HG03457 (cell line): ENCODE measurements at regions not wholly inside any gene's neighbourhood (a gene's known extent, or its start where the extent isn't known, plus 50 kb on each side); places are given as distances from the start of the nearest gene placed in this dataset.
"Not testable (repeated sequence)": the region's sequence is repeated elsewhere in the genome, so short reads cannot be mapped to it uniquely, and the experiment has no call there.

Experiments used
- ATAC-seq: cut with Tn5 transposase; IDR thresholded peaks from one replicate; pipeline ENCODE4 v1.9.1; 2021; ENCODE audit warnings: moderate number of reproducible peaks; ENCODE audit not compliant: unreplicated experiment

DNA sequence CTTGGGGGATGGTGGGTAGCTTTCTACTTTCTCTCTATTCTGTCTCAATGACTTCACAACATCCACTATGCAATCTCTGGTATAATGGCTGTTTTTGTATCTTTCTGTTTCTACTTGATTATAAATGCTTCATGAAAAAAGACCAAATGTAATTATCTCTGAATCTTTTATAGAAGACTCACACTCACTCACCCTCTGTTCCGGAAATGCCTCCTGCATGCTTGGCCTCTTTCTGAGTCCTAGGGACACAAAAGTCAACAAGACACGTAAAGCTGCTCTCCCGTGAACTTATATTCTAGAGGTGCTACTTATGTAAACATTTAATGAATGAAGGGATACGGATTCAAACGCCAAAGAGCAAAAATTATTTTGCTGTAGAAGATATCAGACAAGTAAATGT is 502.2 kb upstream of the SOX11 start:
- no peak for ATAC-seq

DNA sequence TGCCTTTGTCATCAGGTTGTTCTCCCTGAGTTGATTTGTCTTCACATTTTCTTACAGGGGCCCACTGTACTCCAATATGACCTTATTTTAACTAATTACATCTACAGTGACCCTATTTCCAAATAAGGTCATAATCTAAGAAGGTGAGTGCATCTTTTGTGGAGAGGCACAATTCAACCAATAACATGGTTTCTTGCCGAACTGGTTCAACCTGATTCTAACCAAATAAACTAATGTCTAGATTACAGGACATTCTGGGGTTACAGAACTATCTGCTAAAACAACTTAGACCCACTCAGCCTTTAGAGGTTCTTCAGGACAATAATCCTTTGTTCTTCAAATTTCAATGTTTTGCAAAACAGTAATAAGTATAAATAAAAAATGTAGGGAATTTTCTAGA is 496.5 kb upstream of the SOX11 start:
- ATAC-seq = no peak

DNA sequence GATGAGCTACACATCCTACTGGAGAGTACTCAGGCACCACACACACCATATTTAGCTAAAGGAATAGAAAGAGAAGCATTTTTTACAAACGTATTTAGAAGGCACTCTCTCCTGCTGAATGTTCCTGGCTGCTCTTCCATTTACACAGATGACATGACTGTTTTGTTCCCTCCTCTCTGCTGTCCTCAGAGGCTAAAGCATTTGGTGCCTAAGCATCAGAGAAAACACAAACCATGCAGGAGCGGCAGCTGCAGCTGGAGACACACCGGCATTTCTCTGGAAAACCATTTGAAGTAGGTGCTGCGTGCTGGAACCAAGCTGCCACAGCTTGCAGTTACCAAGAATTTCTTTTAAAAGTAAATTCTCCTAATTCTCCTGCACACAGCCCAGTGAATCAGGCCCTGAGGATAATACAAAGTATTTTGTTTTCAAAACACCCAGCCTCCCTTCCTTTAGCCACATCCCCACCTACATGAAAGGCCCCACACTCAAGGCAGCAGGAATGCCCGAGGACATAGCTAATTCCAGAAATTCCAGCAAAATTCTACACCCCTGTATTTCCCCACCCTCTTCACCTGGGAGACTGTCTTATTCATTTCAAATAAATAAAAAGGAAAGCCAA is 488.9 kb upstream of the SOX11 start:
- no peak for ATAC-seq

DNA sequence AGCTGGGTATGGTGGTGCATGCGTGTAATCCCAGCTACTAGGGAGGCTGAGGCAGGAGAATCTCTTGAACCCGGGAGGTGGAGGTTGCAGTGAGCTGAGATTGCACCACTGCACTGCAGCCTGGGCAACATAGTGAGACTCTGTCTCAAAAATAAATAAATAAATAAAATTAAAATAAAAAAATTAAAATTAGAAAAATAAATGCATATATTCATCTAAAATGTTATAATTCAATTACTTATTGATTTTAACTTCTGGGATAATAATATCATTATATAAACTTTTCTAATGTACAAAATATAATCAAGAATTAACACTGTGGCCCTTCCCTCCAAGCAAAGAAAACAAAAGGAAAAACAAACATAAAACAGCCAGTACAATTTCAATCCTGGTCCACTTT is 485.4 kb upstream of the SOX11 start:
- not testable (repeated sequence) for ATAC-seq

DNA sequence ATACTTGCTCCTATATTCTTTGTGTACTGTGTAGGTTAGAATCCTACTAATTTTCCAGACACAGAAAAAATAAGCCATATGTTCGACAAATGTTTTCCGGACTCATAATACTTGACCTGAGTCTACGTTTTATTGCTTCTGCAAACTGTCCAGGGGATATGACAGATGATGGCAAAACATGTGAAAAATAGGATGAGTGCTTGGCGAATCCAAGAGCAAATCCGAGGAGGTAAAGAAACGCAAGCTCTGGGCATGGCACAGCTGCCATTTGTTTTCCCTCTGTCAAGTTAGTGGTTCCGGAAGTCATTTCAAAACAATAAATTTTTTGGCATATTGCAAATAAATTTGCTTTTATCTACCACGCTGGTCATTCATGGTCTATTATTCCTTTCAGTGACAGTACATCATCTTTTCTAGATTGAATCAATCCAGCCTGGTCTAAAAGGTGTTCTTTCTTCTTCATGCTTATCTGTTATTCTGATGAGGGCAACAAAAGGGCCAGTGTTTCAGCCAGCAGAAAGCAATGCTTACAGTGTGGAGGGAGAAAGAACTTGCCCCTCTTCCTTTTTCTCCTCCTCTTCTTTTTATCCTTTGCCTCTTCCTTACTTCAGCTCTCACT is 476.1 kb upstream of the SOX11 start:
- ATAC-seq = no peak

DNA sequence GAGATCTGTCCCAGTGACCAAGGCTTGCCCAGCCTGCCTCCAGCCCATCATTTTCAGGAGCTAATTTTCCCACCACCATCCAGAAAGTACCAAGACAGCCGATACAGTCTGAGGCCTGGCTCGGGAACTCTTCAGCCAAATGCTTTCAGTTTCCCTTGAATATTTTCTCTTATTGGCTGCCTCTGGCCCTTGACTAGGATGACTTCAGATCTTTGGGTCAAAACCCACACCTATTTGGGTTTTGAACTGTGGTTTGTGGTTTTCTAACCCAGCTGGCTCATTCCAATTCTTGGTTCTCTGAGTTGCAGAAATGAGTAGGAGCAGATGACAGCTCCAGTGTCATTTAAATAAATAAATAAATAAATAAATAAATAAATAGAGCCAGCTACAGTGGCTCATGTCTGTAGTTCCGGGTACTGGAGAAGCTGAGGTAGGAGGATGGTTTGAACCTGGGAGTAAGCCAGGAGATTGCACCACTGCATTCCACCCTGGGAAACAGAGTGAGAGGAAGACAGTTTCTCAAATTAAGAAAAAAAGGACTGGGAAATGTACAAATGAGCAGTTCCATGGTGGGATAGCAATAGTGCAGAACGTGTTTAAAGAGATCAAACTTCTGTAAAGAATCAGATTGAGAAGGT is 465.0 kb upstream of the SOX11 start:
- ATAC-seq = no peak

DNA sequence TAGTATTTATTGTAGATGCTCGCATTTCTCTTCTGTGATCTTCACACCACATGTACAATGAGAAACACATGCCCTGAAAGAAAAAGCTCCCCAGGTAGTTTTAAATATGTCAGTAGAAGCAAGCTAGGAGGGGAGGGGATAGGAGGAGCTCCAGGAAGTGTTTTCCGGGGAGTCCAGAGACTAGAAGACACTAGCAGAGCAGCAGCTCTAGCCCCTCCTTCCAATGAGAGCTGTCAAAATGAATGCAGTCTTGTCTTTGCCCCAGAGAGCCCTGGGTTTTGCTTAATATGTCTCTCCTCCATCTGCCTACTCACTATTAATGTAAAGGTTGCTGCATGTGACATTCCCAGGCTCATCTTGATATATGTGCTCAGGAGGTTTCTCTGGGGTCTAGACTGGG is 462.6 kb upstream of the SOX11 start:
- no peak for ATAC-seq

DNA sequence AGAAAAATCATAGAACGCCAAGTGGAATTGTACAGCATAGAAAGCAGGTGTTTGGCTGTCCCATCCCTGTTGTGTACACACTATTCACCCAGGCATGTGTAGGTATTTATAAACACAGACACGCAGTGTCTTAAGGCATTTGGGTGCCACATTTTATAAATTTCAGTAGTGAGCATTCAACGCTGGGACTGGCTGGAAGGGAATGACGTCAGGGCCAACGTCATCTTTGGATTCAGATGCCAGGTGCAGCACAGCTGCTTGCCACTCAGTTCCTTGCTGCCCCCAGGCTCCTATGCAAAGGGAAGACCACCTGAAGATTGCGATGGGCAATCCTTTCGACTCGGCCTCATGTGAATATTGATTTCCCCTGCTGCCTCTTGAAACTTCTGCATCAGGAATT is 461.7 kb upstream of the SOX11 start:
- ATAC-seq = no peak

DNA sequence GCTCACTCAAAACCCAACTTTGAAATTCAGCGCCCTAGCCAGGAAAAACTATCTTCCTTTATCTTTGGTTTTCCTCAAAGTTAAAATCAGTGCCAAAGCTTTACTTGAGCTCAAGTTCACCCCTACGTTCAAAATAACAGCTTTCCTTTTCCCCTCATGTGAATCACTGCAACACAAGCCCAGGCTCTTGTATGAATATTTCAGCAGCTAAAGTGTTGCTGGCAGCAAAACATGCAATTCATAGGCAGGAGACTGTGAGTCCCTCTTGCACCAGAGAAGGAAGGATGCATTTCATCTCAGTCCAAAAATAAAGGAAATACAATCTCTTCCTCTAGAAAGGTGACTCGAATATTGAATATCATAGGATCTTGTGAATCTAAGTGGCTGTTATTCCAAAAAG is 461.3 kb upstream of the SOX11 start:
- no peak for ATAC-seq

DNA sequence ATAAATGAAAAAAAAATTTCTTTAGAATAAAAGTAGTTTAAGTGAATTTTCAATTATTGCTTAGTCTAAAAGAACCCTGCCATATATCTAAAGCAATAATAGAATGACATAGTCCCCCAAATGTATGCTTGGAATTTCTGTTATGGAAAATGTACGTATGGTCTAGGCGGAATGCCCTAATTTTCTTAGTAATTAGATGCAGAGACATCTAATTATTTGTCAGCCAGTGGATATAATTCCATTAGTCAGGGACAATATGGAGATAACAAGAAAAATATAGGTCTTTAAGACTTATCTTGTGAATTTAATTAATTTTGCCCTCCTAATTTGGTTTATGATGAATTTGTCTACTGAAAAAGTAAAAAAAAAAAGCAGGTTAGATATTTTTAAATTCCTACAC is 460.9 kb upstream of the SOX11 start:
- no peak for ATAC-seq

DNA sequence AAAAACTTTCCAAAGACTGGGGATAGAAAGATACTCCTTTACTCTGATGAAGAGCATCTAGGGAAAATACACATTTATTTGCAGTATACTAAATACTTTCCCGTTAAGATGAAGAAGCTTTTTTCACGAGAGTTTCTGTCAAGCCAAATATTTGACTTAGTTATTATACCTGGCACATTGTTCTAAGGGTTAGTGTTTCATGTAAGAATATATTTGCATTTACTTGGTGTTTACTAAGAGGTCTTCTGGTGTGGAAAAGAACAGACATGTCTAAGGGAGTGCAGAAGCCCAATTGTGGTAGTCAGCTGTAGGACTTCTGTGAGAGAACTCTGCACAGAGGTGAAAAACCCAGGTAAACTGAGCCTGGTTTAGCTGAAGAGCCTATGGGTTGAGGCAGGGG is 457.6 kb upstream of the SOX11 start:
- no peak for ATAC-seq

DNA sequence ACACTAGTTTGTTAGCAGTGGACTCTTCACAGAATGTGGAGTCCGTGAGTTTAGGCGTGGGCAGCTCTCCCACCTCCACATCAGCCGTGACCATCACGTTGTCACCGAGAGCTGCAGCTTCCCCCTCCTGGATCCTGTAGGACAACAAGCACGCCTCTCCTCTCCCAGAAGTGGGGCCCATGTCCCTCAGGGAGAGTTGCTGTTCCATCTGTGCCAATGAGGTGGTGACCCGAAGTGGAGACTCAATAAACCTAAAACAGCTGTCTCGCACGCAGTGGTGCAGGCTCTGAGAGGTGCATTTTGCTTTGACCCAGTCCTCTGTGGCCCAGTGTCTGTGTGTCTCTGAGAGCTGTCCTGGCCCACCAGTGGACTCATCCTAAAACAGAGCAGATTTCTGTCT is 456.5 kb upstream of the SOX11 start:
- ATAC-seq = no peak

DNA sequence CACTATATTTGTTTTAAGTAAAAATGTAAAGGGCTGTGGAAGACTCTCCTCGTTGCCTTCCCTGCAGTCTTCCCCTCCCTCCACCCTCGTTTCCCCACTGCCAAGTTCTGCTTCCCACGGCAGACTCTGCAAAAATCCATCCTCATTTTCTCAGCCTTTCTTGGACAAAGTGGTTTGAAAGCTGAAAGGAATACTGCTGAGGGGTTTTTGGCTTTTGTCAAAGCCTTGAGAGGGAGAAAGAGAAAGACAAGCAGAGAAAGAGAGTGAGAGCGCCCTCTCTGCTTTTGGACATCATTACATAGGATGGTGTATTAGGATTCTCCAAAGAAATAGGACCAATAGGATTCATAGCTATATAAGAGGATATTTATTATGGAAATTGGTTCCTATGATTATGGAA is 455.9 kb upstream of the SOX11 start:
- ATAC-seq = no peak

DNA sequence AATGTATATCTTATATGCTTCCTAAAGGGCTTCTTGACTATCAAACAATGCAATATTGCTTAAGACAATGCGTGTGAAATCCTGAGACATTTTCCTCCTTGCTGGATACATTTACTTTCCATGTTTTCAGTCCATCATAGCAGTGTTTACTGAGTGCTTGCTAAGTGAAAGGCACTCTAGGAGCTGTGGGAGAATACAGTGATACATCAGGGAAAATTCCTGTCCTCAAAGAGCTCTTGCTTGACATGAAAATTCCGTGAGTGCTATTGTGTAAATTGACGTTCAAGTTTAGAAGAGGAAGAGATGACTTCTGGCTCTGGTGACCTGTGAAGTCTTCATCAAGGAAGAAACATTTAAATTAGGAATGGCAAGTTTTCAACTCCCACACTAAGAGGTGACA is 449.4 kb upstream of the SOX11 start:
- no peak for ATAC-seq

DNA sequence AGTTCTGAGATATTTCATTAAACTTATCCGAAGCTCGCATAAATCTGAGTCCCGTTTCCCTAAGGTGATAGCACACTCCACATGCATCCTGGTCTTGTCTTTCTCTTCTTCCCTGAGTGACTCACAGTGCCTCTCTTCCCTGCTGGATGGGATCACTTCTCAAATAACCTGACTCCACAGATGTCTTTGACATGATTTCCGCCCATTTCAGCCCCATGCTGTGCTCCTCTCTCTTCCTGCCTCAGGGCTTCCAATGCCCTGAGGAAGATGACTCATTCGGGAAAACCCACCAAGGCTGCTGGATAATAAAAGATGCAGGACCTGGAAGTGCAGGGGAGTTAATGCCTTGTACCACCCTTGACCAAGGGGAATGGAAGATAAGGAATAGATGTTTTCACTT is 441.7 kb upstream of the SOX11 start:
- no peak for ATAC-seq

DNA sequence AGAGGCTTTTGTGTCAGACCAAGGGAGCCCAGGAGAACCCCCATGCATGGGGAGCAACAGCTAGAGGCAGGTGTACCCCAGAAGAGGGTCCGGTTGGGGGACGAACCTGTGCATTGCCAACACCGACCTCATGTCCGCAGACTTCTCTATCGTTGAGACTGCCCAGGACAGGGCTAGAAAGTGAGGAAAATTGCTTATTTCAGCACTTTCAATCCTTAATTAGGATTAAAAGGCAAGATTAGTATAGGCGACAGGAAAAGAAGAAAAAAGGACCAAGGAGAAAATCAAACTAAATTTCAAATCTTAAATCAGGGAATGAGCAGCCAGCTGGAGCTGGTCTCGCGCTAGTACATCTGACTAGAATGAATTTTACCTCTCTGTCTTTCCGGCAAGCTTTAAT is 438.9 kb upstream of the SOX11 start:
- ATAC-seq = no peak

DNA sequence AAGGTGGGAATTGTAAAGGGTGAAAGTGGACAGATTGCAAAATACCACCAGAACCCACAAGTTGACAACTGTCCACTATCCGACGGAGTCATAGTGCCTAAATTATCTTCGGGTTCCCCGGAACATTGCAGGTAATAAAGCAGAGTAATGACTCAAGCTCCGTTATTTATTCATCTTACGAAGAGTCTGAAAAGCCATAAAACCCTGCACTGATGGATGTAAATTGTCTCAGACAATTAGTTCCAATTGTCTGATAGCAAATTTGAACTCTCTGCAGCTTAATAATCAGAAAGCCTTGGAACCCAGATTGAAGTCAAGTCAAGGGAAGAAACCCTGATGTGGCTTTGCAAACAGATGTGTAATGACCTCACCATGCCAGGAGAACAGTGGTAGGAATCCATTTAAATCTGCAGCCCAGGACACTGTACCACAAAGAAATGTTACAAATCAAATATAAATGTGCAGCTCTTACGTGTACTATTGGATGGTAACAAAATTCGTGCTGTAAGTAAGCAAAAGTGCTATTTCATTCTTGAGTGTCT is 437.3 kb upstream of the SOX11 start:
- ATAC-seq = no peak

DNA sequence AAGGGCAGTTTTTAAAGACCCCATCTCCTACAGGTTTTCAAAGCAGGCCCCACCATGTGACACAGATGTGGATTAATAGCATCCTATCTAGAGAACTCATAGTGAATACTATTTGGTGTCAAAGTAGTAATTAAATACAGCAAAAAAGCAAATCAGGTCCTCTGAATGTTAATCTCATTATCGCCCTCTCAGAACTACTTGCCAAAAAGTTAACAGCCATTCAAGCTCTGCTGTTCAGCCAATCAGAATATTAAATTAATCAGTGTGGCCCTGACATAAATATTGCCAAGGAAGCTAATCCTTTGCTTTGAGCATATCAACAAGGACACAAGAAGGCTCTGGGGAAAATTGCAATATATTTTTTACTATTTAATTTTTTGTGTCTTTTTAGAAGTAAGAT is 428.9 kb upstream of the SOX11 start:
- ATAC-seq = no peak

DNA sequence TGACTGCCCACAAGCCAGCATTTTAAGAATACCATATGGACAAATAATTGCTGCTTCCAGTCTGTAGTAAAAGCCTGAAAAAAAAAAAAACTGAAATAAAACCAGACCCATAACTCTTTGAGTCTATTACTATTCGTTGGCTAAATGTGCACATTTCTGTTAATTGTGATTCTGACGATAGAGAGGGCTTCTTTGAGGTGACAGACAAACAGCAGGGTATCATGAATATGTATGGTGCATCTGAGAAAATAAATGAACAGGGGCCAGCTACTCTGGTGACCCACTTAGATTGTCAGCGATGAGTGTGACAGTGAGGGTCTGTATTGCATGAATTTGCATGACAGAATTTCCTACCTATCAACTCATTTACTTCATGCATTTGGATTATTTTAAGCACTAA is 427.8 kb upstream of the SOX11 start:
- ATAC-seq = no peak

DNA sequence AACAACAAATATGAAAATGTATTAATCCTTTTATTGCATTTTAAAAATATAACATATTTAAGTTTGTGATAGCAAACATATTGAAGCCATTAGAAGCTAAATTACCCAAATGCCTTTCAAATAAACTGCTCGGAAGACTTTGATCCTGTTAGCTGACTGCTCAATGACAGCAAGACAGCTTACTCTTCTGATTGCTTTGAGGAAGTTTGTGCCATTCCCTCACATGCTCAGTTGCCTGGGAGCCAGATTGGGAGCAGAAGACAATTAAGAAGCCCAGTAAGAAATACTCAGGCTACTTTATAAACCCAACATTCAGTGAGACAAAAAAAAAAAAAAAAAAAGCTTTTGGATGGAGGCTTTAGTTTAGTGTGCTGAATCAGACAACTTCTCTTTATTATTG is 407.1 kb upstream of the SOX11 start:
- no peak for ATAC-seq

DNA sequence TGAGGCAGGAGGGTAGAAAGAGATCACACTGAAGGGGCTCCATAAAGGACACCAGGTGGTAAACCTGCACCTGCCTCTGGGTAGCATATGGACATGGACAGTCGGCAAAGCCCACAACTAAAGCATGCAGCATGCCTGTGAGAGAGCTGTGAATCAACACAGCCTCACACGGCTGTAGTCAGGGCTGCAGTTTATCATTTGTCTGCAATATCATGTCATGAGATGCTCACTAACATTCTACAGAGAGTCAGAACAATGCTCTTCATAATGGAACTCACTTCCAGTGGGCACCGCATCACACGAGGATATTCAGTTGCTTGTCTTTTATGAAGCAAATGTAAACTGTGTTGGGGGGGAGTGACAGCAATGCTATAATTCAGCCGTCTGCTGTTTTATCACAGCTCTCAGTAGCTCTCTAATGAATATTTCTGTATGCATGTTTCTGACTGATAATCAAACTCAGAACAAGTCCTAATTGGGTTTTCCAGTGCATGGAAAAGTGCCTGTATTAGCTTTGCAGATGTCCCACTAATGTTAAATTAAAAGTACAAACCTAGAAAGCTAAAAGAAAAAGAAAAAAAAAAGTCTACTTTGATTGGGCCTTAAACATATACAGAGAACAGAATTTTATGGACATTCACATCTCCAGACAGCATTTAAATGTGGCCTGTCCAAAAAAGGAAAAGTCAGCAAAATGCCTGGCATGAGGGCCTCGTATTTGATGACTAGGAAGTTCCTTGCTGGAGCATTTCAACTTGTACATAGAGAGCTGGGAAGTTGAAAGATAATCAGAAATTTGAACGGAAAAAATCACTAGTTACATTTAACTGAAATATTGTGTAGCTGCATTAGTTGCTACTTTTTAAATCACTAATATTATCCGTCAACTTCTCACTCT is 406.1 kb upstream of the SOX11 start:
- no peak for ATAC-seq
